VCaP (cell line): ENCODE measurements at regions not wholly inside any gene's neighbourhood (a gene's known extent, or its start where the extent isn't known, plus 50 kb on each side); places are given as distances from the start of the nearest gene placed in this dataset.

ENCODE experiments used
- H3K27ac ChIP-seq: fragments of 450-650 bp; 2 replicates; pipeline ENCODE4 v1.5.1; 2017
- CTCF ChIP-seq: fragments of 450-650 bp; conservative IDR thresholded peaks from 2 replicates; pipeline ENCODE4 v1.5.1; 2017; ENCODE audit warnings: mild to moderate bottlenecking, moderate library complexity

- TF ChIP-seq CTCF: no peak
- no peak overlapping the region for H3K27ac ChIP-seq
These were observed 77.8 kb downstream of the PDCL3 start for GRCh38 chr2:100640431-100641124.

GRCh38 chr2:100641125-100641435, 78.3 kb downstream of the PDCL3 start:
- TF ChIP-seq CTCF: no peak
- H3K27ac ChIP-seq: no peak overlapping the region

- no peak overlapping the region for H3K27ac ChIP-seq
- no peak for TF ChIP-seq CTCF
These were observed 79.6 kb downstream of the PDCL3 start for GRCh38 chr2:100642425-100642824.

- no peak overlapping the region for H3K27ac ChIP-seq
- no peak for TF ChIP-seq CTCF
These were observed 80.7 kb downstream of the PDCL3 start for GRCh38 chr2:100643467-100643866.

GRCh38 chr2:100643906-100644501, 81.2 kb downstream of the PDCL3 start:
- no peak for TF ChIP-seq CTCF
- H3K27ac ChIP-seq: no peak overlapping the region

GRCh38 chr2:100645695-100646429, 83.1 kb downstream of the PDCL3 start:
- no peak for TF ChIP-seq CTCF

GRCh38 chr2:100647709-100648108, 84.9 kb downstream of the PDCL3 start:
- no peak for TF ChIP-seq CTCF
- no peak overlapping the region for H3K27ac ChIP-seq

More at GRCh38 chr2:100645695-100646429, 83.1 kb downstream of the PDCL3 start:
- H3K27ac ChIP-seq: no peak overlapping the region
